LNCaP clone FGC (cell line): ENCODE measurements at regions not wholly inside any gene's neighbourhood (a gene's known extent, or its start where the extent isn't known, plus 50 kb on each side); places are given as distances from the start of the nearest gene placed in this dataset.

Experiments used
- DNase-seq: peaks from one replicate; pipeline ENCODE4 v3.0.0-alpha.2; 2011; ENCODE audit warnings: low read depth
- H3K4me3 ChIP-seq: 2 replicates; pipeline ENCODE4 v1.5.1; 2011; ENCODE audit warnings: mild to moderate bottlenecking, low read depth, low read length, control low read depth
- TF ChIP-seq, protein P1 (sequence below): IDR thresholded peaks from 2 replicates; pipeline ENCODE4 v1.5.1; 2012; ENCODE audit warnings: mild to moderate bottlenecking; ENCODE audit not compliant: control insufficient read depth, insufficient read depth; ENCODE audit errors: extremely low read depth

DNA sequence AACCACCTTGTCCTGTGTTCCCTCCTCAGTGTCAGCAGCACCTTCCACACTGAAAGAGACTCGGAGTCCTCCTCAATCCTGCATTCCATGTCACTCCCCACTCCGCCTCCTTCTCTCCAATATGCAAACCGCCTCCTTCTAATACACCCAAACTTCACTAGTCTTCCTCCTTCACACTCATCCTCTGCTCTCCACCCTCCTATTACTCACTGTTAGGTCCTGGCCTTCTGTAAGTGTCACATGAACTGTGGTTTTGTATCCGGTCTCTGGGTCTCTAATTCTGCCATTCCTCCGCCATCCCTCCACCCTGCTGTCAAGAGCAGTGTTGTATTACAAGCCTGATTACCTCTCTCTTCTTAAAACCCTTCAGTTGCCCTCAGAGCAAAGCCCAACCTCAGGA lies 200.5 kb upstream of the CDYL start:
- TF ChIP-seq, protein P1, sequence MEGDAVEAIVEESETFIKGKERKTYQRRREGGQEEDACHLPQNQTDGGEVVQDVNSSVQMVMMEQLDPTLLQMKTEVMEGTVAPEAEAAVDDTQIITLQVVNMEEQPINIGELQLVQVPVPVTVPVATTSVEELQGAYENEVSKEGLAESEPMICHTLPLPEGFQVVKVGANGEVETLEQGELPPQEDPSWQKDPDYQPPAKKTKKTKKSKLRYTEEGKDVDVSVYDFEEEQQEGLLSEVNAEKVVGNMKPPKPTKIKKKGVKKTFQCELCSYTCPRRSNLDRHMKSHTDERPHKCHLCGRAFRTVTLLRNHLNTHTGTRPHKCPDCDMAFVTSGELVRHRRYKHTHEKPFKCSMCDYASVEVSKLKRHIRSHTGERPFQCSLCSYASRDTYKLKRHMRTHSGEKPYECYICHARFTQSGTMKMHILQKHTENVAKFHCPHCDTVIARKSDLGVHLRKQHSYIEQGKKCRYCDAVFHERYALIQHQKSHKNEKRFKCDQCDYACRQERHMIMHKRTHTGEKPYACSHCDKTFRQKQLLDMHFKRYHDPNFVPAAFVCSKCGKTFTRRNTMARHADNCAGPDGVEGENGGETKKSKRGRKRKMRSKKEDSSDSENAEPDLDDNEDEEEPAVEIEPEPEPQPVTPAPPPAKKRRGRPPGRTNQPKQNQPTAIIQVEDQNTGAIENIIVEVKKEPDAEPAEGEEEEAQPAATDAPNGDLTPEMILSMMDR = no peak
- DNase-seq = no peak
- H3K4me3 ChIP-seq = no peak overlapping the region

DNA sequence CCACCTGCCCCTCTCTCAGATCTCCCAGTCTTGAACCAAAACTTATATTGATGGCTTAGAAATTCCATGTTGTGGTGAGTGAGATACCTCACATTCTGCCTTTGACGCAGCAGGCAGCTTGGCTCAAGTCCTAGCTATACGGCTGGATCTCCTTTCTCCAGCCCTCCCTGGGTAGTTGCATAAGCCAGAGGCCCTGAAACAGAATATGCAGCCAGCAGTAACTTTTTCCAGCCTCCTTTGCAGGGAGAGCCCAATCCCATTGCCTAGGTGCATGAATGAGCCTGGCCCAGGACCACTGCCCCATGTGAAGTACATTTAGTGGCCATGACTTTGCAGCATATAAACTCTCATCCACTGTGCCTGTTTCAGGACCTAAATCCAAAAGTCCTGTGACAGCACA lies 202.2 kb upstream of the CDYL start:
- TF ChIP-seq, protein P1 = no peak
- H3K4me3 ChIP-seq = no peak overlapping the region
- no peak for DNase-seq

DNA sequence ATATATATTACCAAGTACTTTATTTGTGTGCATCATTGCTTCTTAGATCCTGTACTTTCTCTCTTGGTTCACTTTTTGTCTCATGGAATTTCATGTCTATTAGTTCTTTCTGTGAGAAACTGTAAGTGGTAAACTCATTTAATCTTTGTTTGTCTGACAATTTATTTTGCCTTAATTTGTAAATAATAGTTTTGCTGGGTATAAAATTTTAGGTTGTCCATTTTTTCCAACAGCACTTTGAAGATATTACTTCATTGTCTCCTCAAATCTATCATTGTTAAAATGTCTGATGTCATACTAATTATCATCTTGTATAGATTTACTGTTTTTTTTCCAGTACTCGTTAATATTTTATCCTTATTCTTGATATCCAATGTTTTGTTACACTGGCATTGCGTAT lies 205.2 kb upstream of the CDYL start:
- TF ChIP-seq, protein P1 = no peak
- DNase-seq = no peak
- H3K4me3 ChIP-seq = no peak overlapping the region

DNA sequence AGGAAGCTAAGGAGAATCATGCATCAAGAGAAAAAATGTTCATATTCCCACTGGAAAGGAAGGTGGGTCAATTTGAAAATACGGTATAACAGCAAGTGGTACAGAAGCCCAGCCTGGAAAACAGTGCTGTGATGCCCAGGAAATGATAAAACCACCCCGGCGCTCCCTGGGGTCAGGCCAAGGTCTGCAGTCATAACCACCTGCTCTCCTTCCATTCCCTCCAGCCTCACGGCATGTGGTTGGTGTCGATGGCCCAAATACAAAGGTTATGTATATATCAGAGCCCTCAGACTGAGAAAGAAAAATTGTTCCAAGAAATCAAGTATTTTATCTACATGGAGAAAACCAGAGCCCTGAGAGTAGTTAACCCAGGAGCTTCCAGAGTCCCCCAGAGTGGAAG lies 208.1 kb upstream of the CDYL start:
- no peak for DNase-seq
- TF ChIP-seq, protein P1 = no peak
- no peak overlapping the region for H3K4me3 ChIP-seq

DNA sequence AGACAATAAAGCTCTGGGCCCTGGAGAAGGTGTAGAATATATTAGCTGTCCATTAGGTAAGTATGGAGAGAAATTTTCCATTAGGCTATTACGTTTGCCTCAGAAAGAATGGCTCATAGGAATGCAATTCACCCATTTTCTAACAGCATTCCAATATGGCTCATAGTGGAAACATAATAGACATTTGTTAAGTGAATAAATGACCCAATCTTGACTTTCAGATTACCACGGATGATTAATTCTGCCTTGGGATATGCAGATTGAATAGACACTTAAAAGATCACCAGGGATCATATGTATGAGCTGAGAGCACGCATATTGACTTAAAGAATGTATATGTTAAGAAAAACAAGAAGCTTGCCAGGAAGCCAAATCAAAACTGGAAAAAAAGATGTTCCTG lies 209.1 kb upstream of the CDYL start:
- H3K4me3 ChIP-seq = no peak overlapping the region
- TF ChIP-seq, protein P1 = no peak
- no peak for DNase-seq

DNA sequence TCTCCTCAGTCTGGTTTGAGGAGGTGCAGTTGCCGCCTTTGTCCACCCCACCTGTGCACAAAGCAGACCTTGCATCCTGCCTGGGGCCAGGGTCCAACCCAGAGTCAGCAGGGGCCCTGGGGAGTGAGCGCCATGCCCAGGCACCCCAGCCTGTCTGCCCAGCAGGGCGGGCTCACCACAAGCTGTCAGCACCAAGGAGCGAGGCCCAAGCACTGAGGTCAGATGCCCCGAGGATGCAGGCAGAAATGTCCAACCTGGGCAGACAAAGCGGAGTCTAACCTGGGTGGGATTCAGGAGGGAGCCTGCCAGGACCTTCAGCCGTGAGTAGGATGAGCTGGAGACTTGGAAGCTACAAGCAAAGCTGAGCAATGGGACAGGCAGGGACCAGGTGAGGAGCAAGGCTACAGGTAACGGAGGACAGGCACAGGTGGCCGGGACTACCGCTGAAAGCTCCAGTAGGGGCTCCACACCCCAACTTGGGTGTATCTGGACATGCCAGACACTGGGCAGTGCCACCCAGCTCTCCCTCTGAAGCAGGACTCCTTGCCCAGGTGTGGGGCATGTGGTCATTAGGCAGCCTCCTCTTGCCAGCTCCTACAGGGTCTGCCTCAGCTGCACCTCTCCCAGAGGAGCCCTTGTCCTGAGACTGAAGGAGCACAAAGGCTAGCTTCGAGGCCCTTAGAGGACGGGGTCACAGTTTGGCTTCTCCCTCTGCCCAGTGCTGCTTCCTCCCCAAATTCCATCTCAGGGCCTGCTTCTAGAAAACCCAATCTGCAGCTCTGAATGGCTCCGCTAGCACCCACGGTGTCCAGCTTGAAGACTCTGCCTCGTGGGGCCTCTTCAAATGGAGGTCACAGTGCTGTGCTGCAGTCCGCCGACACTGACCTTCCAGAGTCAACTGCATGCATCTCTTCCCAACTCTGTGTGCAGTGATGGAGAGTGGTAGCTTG lies 210.6 kb upstream of the CDYL start:
- TF ChIP-seq, protein P1 = no peak
- no peak for DNase-seq
- H3K4me3 ChIP-seq = no peak overlapping the region

DNA sequence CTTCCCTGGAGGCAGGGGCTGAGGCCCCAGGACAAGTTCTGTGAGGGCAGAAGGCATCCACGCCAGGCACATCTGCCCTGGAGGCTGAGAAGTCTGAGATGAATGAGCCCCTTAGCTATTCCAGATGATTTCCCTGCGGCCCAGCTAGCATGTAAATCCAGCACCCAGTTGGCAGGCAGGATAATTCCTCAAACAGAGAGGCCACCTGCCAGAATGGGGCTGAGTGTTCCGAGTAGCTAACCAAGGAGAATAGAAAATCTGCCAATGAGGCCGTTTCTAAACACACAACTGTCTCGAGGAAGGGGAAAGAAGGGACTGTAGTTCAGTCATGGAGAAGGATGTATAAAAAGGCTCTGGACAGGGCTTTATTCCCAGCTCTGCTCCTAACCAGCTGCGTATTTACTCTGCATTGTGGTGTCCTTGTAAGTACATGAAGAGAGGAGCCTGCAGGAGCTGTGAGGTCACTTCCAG lies 211.4 kb upstream of the CDYL start:
- TF ChIP-seq, protein P1 = no peak
- DNase-seq = no peak
- H3K4me3 ChIP-seq = no peak overlapping the region
